AG10803 (cell line): ENCODE measurements at regions not wholly inside any gene's neighbourhood (a gene's known extent, or its start where the extent isn't known, plus 50 kb on each side); places are given as distances from the start of the nearest gene placed in this dataset.

Experiments
- DNase-seq: peaks from one replicate; pipeline ENCODE4 v3.0.0; 2010; ENCODE audit warnings: low read depth
- H3K4me3 ChIP-seq: 2 replicates; pipeline ENCODE4 v1.5.1; 2011; ENCODE audit warnings: mild to moderate bottlenecking, low read length, control low read depth
- TF ChIP-seq, protein P1 (sequence below): conservative IDR thresholded peaks from 2 replicates; pipeline ENCODE4 v1.5.1; 2011; ENCODE audit warnings: mild to moderate bottlenecking, low read length, control low read depth, inconsistent platforms

DNA sequence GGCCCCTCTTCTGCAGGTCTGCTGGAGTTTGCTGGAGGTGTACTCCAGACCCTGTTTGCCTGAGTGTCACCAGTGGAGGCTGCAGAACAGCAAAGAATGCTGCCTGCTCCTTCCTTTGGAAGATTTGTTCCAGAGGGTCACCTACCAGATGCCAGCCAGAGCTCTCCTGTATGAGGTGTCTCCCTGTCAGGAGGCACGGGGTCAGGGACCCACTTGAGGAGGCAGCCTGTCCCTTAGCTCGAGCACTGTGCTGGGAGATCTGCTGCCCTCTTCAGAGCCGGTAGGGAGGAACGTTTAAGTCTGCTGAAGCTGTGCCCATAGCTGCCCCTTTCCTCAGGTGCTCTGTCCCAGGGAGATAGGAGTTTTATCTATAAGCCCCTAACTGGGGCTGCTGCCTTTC is 207.9 kb downstream of the FAT3 start:
- DNase-seq: no peak
- TF ChIP-seq, protein P1, sequence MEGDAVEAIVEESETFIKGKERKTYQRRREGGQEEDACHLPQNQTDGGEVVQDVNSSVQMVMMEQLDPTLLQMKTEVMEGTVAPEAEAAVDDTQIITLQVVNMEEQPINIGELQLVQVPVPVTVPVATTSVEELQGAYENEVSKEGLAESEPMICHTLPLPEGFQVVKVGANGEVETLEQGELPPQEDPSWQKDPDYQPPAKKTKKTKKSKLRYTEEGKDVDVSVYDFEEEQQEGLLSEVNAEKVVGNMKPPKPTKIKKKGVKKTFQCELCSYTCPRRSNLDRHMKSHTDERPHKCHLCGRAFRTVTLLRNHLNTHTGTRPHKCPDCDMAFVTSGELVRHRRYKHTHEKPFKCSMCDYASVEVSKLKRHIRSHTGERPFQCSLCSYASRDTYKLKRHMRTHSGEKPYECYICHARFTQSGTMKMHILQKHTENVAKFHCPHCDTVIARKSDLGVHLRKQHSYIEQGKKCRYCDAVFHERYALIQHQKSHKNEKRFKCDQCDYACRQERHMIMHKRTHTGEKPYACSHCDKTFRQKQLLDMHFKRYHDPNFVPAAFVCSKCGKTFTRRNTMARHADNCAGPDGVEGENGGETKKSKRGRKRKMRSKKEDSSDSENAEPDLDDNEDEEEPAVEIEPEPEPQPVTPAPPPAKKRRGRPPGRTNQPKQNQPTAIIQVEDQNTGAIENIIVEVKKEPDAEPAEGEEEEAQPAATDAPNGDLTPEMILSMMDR: no peak
- H3K4me3 ChIP-seq: no peak overlapping the region

GRCh38 chr11:92436034-92436920 is 211.7 kb downstream of the FAT3 start:
- no peak overlapping the region for H3K4me3 ChIP-seq
- no peak for DNase-seq
- TF ChIP-seq, protein P1: no peak

- TF ChIP-seq, protein P1: no peak
- H3K4me3 ChIP-seq: no peak overlapping the region
- no peak for DNase-seq
Observed at GRCh38 chr11:92439133-92439532, 214.5 kb downstream of the FAT3 start.

DNA sequence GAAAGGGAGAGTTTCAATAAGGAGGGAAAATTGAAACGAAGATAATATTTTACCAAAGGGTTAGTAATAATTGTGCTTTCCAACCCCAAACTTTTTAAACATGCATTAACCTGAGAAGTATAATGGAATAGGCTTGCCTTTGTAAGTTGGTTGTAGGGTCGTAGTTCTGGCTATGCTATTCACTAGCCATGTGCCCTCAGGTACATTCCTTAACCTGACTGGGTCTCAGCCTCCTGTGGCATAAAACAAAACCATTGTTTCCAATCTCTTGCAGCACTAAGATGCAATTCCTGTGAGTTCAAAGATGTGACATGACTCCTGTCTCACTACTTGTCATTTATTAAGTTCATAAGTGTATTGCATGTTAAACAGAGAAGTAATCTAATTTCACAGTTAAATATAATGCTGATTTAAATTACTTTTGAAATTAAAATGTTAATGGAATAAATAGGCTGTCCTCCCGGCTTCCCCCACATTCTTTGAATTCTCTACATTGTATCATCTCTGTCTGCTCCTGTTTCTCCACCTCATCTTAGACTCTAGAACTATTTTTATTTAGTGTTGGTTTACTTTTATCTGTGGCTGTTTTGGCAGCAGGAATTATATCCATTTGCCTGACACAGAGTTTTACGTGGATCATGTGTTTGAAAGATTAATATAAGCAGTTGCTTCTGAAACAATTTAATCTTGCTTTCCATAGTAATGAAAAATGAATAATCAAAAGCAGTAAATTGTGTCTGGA is 216.3 kb downstream of the FAT3 start:
- TF ChIP-seq, protein P1: no peak
- H3K4me3 ChIP-seq: no peak overlapping the region
- no peak for DNase-seq

DNA sequence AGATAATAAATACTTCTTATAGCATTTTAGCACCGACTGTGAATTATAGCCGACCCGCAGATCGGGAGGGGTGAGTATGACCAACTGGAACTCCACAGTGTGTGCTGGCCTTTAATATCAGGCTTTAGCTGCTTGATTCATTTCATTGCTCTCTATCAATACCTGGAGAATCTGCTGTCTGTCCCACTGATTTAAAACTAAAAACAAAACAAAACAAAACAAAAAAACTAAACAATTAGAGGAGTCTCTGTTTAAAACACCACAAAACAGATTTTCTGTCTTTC is 216.8 kb downstream of the FAT3 start:
- no peak for DNase-seq
- TF ChIP-seq, protein P1: no peak
- H3K4me3 ChIP-seq: no peak overlapping the region

- no peak overlapping the region for H3K4me3 ChIP-seq
- TF ChIP-seq, protein P1: no peak
- DNase-seq: peak; percentile 37
Observed at GRCh38 chr11:92443199-92443598, 218.6 kb downstream of the FAT3 start.

GRCh38 chr11:92447586-92447985 is 223.0 kb downstream of the FAT3 start:
- no peak overlapping the region for H3K4me3 ChIP-seq
- TF ChIP-seq, protein P1: no peak
- DNase-seq: no peak
